OCI-LY7 (cell line): ENCODE measurements at regions not wholly inside any gene's neighbourhood (a gene's known extent, or its start where the extent isn't known, plus 50 kb on each side); places are given as distances from the start of the nearest gene placed in this dataset.

Experiments used
- BruUV-seq: library from RNA; stranded (reverse); fragments of 400-500 nt; replicated peaks from 2 replicates; lab custom pipeline; 2021; lab: Mats Ljungman, UMichigan
- CTCF ChIA-PET: fragments of 300-600 bp; sonication (Branson Sonifier 250); formaldehyde crosslinking; loops from one replicate; lab custom pipeline; 2022; ENCODE audit warnings: antibody characterized with exemption; ENCODE audit not compliant: unreplicated experiment; lab: Charles Lee
- POLR2A ChIA-PET: fragments of 300-600 bp; sonication (Branson Sonifier 250); formaldehyde crosslinking; loops from one replicate; lab custom pipeline; 2022; ENCODE audit warnings: antibody characterized with exemption; lab: Charles Lee
- DNase-seq: peaks from one replicate; pipeline ENCODE4 v3.0.0-alpha.2; 2015; ENCODE audit warnings: low spot score
- H2AFZ ChIP-seq: fragments of 200-600 bp; sonication (generic), shearing (Covaris generic); 2 replicates; pipeline ENCODE4 v1.6.1; 2014; ENCODE audit warnings: mild to moderate bottlenecking, antibody characterized with exemption, low read length, moderate library complexity
- H3K27ac ChIP-seq: fragments of 200-600 bp; sonication (generic); 2 replicates; pipeline ENCODE4 v1.5.1; 2014; ENCODE audit warnings: mixed run types, low read depth, mild to moderate bottlenecking, moderate library complexity, low read length, inconsistent platforms; ENCODE audit not compliant: poor library complexity, severe bottlenecking
- H3K36me3 ChIP-seq: fragments of 200-600 bp; sonication (generic); 2 replicates; pipeline ENCODE4 v1.6.1; 2014; ENCODE audit warnings: mild to moderate bottlenecking, antibody characterized with exemption, low read length, moderate library complexity, mixed read lengths; ENCODE audit not compliant: insufficient read depth
- H3K4me1 ChIP-seq: fragments of 200-600 bp; sonication (generic); 2 replicates; pipeline ENCODE4 v1.5.1; 2014; ENCODE audit warnings: mild to moderate bottlenecking, low read length; ENCODE audit not compliant: insufficient read depth, poor library complexity, severe bottlenecking
- H3K4me2 ChIP-seq: fragments of 200-600 bp; sonication (generic); 2 replicates; pipeline ENCODE4 v1.6.1; 2014; ENCODE audit warnings: mild to moderate bottlenecking, low read length
- H3K4me3 ChIP-seq: fragments of 200-600 bp; sonication (generic); 2 replicates; pipeline ENCODE4 v1.5.1; 2014; ENCODE audit warnings: mild to moderate bottlenecking, low read depth, low read length; ENCODE audit not compliant: poor library complexity, severe bottlenecking
- H3K79me2 ChIP-seq: fragments of 200-600 bp; sonication (generic); 2 replicates; pipeline ENCODE4 v1.6.1; 2016; ENCODE audit warnings: low read depth, mild to moderate bottlenecking, low read length, moderate library complexity, mixed read lengths; ENCODE audit not compliant: insufficient read depth
- H3K9me2 ChIP-seq: fragments of 200-600 bp; sonication (generic); 2 replicates; pipeline ENCODE4 v1.6.1; 2016; ENCODE audit warnings: mild to moderate bottlenecking, low read length, mixed read lengths; ENCODE audit not compliant: insufficient read depth
- H3K9me3 ChIP-seq: fragments of 200-600 bp; sonication (generic); 2 replicates; pipeline ENCODE4 v1.6.1; 2014; ENCODE audit warnings: mild to moderate bottlenecking, mixed run types, low read length, mixed read lengths
- H4K20me1 ChIP-seq: fragments of 200-600 bp; sonication (generic); 2 replicates; pipeline ENCODE4 v1.6.1; 2014; ENCODE audit warnings: mild to moderate bottlenecking, antibody characterized with exemption, low read length, moderate library complexity, mixed read lengths; ENCODE audit not compliant: insufficient read depth
- EZH2phosphoT487 ChIP-seq: fragments of 200-600 bp; sonication (generic); IDR thresholded peaks from 2 replicates; pipeline ENCODE4 v1.6.1; 2018; ENCODE audit warnings: low read depth, borderline replicate concordance, mild to moderate bottlenecking, mixed run types, antibody characterized with exemption, low read length, moderate library complexity, mixed read lengths
- intact Hi-C: fragments of 100-400 bp; cut with micrococcal nuclease; formaldehyde crosslinking; loops from one replicate; pipeline ENCODE4 v1.10.0; 2022; ENCODE audit not compliant: unreplicated experiment
- TF ChIP-seq, protein P1 (sequence below): fragments of 200-600 bp; sonication (generic); conservative IDR thresholded peaks from 2 replicates; pipeline ENCODE4 v1.5.1; 2014; ENCODE audit warnings: mild to moderate bottlenecking, antibody characterized with exemption, low read length, moderate library complexity, mixed read lengths

DNA sequence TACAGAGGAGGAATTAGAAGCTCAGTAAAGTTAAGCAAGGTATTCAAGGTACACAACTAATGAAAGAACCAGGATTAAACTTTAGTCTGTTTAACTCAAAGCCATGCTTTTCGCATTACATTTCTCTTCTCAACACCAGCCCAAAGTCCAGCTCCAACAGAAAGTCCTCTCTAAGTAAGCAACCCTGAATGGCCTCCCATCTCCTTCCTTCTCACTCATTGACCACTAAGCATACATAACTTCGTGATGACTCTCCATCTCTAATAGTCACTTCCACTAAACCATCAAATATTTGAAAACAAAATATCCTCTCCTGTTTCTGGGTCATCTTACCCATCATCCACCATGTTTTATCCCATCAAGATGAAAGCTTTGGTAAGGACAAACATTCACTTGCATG lies 219.8 kb downstream of the RAD51AP2 start:
- Histone ChIP-seq H2AFZ (no peak overlapping the region), H3K4me2 (no peak overlapping the region), H3K4me1 (no peaks in the 10 kb centered on the region), H3K36me3 (no peaks in the 10 kb centered on the region), H3K4me3 (no peak overlapping the region), H4K20me1 (no peaks in the 10 kb centered on the region), H3K27ac (no peak overlapping the region), H3K9me3 (no peaks in the 10 kb centered on the region), H3K9me2 (no peaks in the 10 kb centered on the region), H3K79me2 (no peaks in the 10 kb centered on the region)
- no TSS peak for BruUV-seq
- intact Hi-C loops, result no loop called here
- no peak for DNase-seq
- POLR2A ChIA-PET, result interaction anchor here (0.5 to 0.8 kb wide), 3 partner anchors 16 to 499 kb away, joined by 3 read pairs; no protein-coding TSS in a partner anchor
- CTCF ChIA-PET, result no interaction called here
- TF ChIP-seq, protein P1, sequence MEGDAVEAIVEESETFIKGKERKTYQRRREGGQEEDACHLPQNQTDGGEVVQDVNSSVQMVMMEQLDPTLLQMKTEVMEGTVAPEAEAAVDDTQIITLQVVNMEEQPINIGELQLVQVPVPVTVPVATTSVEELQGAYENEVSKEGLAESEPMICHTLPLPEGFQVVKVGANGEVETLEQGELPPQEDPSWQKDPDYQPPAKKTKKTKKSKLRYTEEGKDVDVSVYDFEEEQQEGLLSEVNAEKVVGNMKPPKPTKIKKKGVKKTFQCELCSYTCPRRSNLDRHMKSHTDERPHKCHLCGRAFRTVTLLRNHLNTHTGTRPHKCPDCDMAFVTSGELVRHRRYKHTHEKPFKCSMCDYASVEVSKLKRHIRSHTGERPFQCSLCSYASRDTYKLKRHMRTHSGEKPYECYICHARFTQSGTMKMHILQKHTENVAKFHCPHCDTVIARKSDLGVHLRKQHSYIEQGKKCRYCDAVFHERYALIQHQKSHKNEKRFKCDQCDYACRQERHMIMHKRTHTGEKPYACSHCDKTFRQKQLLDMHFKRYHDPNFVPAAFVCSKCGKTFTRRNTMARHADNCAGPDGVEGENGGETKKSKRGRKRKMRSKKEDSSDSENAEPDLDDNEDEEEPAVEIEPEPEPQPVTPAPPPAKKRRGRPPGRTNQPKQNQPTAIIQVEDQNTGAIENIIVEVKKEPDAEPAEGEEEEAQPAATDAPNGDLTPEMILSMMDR, result no peak
- no peak for TF ChIP-seq EZH2phosphoT487

DNA sequence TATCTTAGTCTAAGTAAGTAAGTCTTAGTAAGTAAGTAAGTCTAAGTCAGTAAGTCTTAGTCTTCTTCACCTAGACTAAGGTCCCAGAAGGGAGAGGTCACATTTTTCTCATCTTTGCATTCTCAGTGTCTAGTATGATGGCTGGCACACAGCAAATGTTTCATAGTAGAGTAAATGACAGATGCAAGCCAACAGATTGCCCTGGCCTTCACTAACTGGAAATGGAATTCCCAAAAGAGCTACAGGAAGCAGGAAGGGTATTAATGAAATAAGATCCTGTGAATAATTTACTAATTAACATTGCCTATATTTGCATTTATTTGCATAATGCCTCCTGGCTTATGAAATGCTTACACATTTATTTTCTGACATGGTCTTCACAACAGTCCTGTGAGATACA lies 221.6 kb downstream of the RAD51AP2 start:
- no peaks in the 10 kb centered on the region for H3K79me2 ChIP-seq
- no peaks in the 10 kb centered on the region for H4K20me1 ChIP-seq
- intact Hi-C loops, result no loop called here
- no peak overlapping the region for H3K4me2 ChIP-seq
- H3K36me3 ChIP-seq, result no peaks in the 10 kb centered on the region
- ChIA-PET CTCF (no interaction called here), POLR2A (no interaction called here)
- no peak overlapping the region for H2AFZ ChIP-seq
- TF ChIP-seq, protein P1, result no peak
- TF ChIP-seq EZH2phosphoT487, result no peak
- no peak overlapping the region for H3K27ac ChIP-seq
- DNase-seq, result no peak
- no peak overlapping the region for H3K4me3 ChIP-seq
- no peaks in the 10 kb centered on the region for H3K4me1 ChIP-seq
- H3K9me3 ChIP-seq, result no peaks in the 10 kb centered on the region
- no peaks in the 10 kb centered on the region for H3K9me2 ChIP-seq
- BruUV-seq, result no TSS peak

DNA sequence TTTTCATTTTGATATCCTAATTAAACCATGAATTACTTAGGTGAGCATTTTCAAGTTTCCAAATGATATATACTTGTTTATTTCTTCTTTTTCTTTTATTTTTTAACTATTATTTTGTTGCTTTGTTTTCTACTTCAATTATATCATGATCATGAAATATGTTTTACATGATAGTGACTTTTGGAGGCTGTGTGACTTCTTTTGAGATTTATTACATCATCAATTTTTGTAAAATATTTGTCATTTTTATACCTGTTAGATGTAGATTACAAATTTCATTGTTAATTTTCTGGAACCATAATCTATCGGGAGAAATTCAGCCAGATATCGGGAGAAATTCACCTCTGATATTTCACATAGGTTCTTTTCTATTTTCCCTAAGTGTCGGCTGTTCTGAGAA lies 228.6 kb downstream of the RAD51AP2 start:
- Histone ChIP-seq H3K9me2 (no peaks in the 10 kb centered on the region), H3K4me2 (no peak overlapping the region), H3K27ac (no peak overlapping the region), H4K20me1 (no peaks in the 10 kb centered on the region), H3K4me3 (no peak overlapping the region), H3K9me3 (no peaks in the 10 kb centered on the region), H2AFZ (no peak overlapping the region), H3K4me1 (no peaks in the 10 kb centered on the region), H3K79me2 (no peaks in the 10 kb centered on the region), H3K36me3 (no peaks in the 10 kb centered on the region)
- no peak for DNase-seq
- POLR2A ChIA-PET, result no interaction called here
- CTCF ChIA-PET, result no interaction called here
- BruUV-seq, result no TSS peak
- no peak for TF ChIP-seq EZH2phosphoT487
- TF ChIP-seq, protein P1, result no peak
- intact Hi-C loops, result no loop called here
